ENCODE measurements at regions not wholly inside any gene's neighbourhood (a gene's known extent, or its start where the extent isn't known, plus 50 kb on each side); places are given as distances from the start of the nearest gene placed in this dataset.

DNA sequence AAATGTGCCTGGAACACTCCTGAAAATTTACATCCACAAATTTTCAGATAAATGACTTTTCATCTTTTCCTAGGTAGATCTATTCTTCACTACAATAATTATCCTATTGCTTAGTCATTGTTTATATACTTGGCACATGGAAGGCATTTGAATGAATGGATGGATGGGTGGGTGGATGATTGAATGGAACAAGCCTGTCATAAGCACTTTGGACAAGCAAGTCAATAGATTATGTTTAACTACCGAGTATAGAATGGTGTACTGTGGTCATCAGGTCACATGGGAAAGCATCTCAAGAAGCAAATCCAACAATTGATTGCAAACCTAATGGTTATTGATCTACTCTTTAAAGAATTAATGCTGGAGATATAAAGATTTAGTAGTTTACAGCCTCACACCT is 114.4 kb upstream of the DMRTA1 start:
- TF ChIP-seq POLR2AphosphoS5 (IDR thresholded peaks at IDR 0.05; ENCODE audit: low read depth, low read length): no peak
- no peak for TF ChIP-seq POLR2A (IDR thresholded peaks at IDR 0.05; ENCODE audit: low read depth, low read length)

Data from GM12892 (cell line).